Right lobe of liver (tissue), 4 donors: ENCODE measurements at regions not wholly inside any gene's neighbourhood (a gene's known extent, or its start where the extent isn't known, plus 50 kb on each side); places are given as distances from the start of the nearest gene placed in this dataset.

Experiments used
- CTCF ChIP-seq, 4 donors: fragments of 200-600 bp in 3 of 4; fragments of 450-650 bp in 1 of 4; IDR thresholded peaks; one replicate each; pipeline versions ENCODE4 v1.5.1 to v1.8.0; 2016 to 2022; ENCODE audit warnings: antibody characterized with exemption in 4 of 4, mild to moderate bottlenecking in 2 of 4
- POLR2A ChIP-seq: fragments of 450-650 bp; IDR thresholded peaks from one replicate; pipeline ENCODE4 v1.6.1; 2017; ENCODE audit warnings: antibody characterized with exemption, mild to moderate bottlenecking
- donor health status: DM: no; HTN: no; CAD: no.
- donor health status: DM: no; HTN: no; CAD: no.
- donor health status: DM: no; HTN: yes; CAD: no.

GRCh38 chr14:106115401-106115800 is 589.0 kb downstream of the TMEM121 start:
- TF ChIP-seq POLR2A: no peak
- TF ChIP-seq CTCF (IDR thresholded peaks at IDR 0.05): no peak
